Prostate gland (tissue), 2 donors: ENCODE measurements at regions not wholly inside any gene's neighbourhood (a gene's known extent, or its start where the extent isn't known, plus 50 kb on each side); places are given as distances from the start of the nearest gene placed in this dataset.

ENCODE experiments used
- DNase-seq: peaks from one replicate; pipeline ENCODE4 v3.0.0-alpha.2; 2019; ENCODE audit warnings: low spot score
- H3K27ac ChIP-seq, 2 donors: fragments of 200-600 bp; sonication (generic); 2 replicates each; pipeline ENCODE4 v1.5.1; 2017 to 2019
- H3K27me3 ChIP-seq: fragments of 200-600 bp; sonication (generic); replicated peaks from 2 replicates; pipeline ENCODE4 v1.5.1; 2019; ENCODE audit not compliant: insufficient read depth
- H3K36me3 ChIP-seq, 2 donors: fragments of 200-600 bp; sonication (generic); 1 replicate in 1 of 2; 2 replicates in 1 of 2; pipeline versions ENCODE4 v1.5.1 to v1.8.1; 2017 to 2019
- H3K4me1 ChIP-seq: fragments of 200-600 bp; sonication (generic); replicated peaks from 2 replicates; pipeline ENCODE4 v1.5.1; 2019
- H3K4me3 ChIP-seq, 2 donors: fragments of 200-600 bp; sonication (generic); 2 replicates each; pipeline ENCODE4 v1.5.1; 2017 to 2019
- H3K9me3 ChIP-seq: fragments of 200-600 bp; sonication (generic); 2 replicates; pipeline ENCODE4 v1.5.1; 2017
- CTCF ChIP-seq, 4 experiments: fragments of 200-600 bp in 2 of 4; fragments of 450-650 bp in 2 of 4; sonication (generic) in 2 of 4; IDR thresholded peaks; 1 replicate in 3 of 4; 2 replicates in 1 of 4; pipeline ENCODE4 v1.5.1; 2016 to 2019; ENCODE audit warnings: antibody characterized with exemption in 4 of 4, mild to moderate bottlenecking in 2 of 4, moderate library complexity in 2 of 4
- POLR2A ChIP-seq: fragments of 450-650 bp; IDR thresholded peaks from one replicate; pipeline ENCODE4 v1.6.1; 2016; ENCODE audit warnings: antibody characterized with exemption, mild to moderate bottlenecking
- POLR2AphosphoS5 ChIP-seq: sonication (generic); formaldehyde crosslinking; IDR thresholded peaks from one replicate; pipeline ENCODE4 v1.6.1; 2017; ENCODE audit warnings: antibody characterized with exemption
- WGBS: methylation state at CpG from one replicate; pipeline ENCODE4 v1.1.5; 2018; 5-methylcytosine and 5-hydroxymethylcytosine counted together
- intact Hi-C: fragments of 100-400 bp; cut with DNase I; formaldehyde crosslinking; loops from one replicate; pipeline ENCODE4 v1.14.2; 2022

- Histone ChIP-seq H3K27me3 (peaks cover 13% of the 10 kb centered on the region), H3K4me3 (no peak overlapping the region), H3K27ac (no peak overlapping the region), H3K36me3 (no peaks in the 10 kb centered on the region), H3K4me1 (no peaks in the 10 kb centered on the region), H3K9me3 (no peaks in the 10 kb centered on the region)
- 76% methylated on average over 10 of the region's 10 CpGs for WGBS
- TF ChIP-seq POLR2AphosphoS5 (no peak), POLR2A (no peak), CTCF (IDR thresholded peaks at IDR 0.05) (no peak)
- DNase-seq, result no peak
- intact Hi-C loops, result no loop called here
Measured at GRCh38 chr12:113575386-113575785, 103.7 kb upstream of the LHX5 start.

GRCh38 chr12:113573148-113573547 is 101.5 kb upstream of the LHX5 start:
- WGBS, result 93% methylated on average over 1 of the region's 1 CpG
- H3K27ac ChIP-seq, result no peak overlapping the region
- H3K4me1 ChIP-seq, result no peaks in the 10 kb centered on the region
- DNase-seq, result no peak
- intact Hi-C loops, result no loop called here
- peaks cover 13% of the 10 kb centered on the region for H3K27me3 ChIP-seq
- no peaks in the 10 kb centered on the region for H3K36me3 ChIP-seq
- TF ChIP-seq POLR2AphosphoS5 (no peak), CTCF (IDR thresholded peaks at IDR 0.05) (no peak), POLR2A (no peak)
- no peaks in the 10 kb centered on the region for H3K9me3 ChIP-seq
- H3K4me3 ChIP-seq, result no peak overlapping the region

GRCh38 chr12:113571713-113572112 is 100.0 kb upstream of the LHX5 start:
- H3K27me3 ChIP-seq, result peaks cover 2% of the 10 kb centered on the region
- intact Hi-C loops, result no loop called here
- no peaks in the 10 kb centered on the region for H3K36me3 ChIP-seq
- no peak overlapping the region for H3K27ac ChIP-seq
- TF ChIP-seq POLR2A, result no peak
- TF ChIP-seq CTCF (IDR thresholded peaks at IDR 0.05), result no peak
- no peak for DNase-seq
- no peaks in the 10 kb centered on the region for H3K9me3 ChIP-seq
- no peaks in the 10 kb centered on the region for H3K4me1 ChIP-seq
- 80% methylated on average over 3 of the region's 3 CpGs for WGBS
- H3K4me3 ChIP-seq, result no peak overlapping the region

- no peaks in the 10 kb centered on the region for H3K4me1 ChIP-seq
- H3K27ac ChIP-seq, result no peak overlapping the region
- H3K4me3 ChIP-seq, result no peak overlapping the region
- no peaks in the 10 kb centered on the region for H3K27me3 ChIP-seq
- intact Hi-C loops, result no loop called here
- DNase-seq, result no peak
- WGBS, result 41% methylated on average over 17 of the region's 17 CpGs
- no peaks in the 10 kb centered on the region for H3K9me3 ChIP-seq
- no peaks in the 10 kb centered on the region for H3K36me3 ChIP-seq
- TF ChIP-seq POLR2AphosphoS5 (no peak), CTCF (IDR thresholded peaks at IDR 0.05) (no peak), POLR2A (no peak)
Measured at GRCh38 chr12:113569806-113570205, 98.1 kb upstream of the LHX5 start.

- 90% methylated on average over 1 of the region's 2 CpGs for WGBS
- no peak overlapping the region for H3K4me3 ChIP-seq
- no peak overlapping the region for H3K27ac ChIP-seq
- H3K27me3 ChIP-seq, result no peaks in the 10 kb centered on the region
- TF ChIP-seq POLR2A (no peak), CTCF (IDR thresholded peaks at IDR 0.05) (no peak), POLR2AphosphoS5 (no peak)
- H3K36me3 ChIP-seq, result no peaks in the 10 kb centered on the region
- intact Hi-C loops, result no loop called here
- no peaks in the 10 kb centered on the region for H3K9me3 ChIP-seq
- no peak for DNase-seq
- no peaks in the 10 kb centered on the region for H3K4me1 ChIP-seq
Measured at GRCh38 chr12:113568021-113568420, 96.3 kb upstream of the LHX5 start.
